ENCODE measurements at regions not wholly inside any gene's neighbourhood (a gene's known extent, or its start where the extent isn't known, plus 50 kb on each side); places are given as distances from the start of the nearest gene placed in this dataset.

DNA sequence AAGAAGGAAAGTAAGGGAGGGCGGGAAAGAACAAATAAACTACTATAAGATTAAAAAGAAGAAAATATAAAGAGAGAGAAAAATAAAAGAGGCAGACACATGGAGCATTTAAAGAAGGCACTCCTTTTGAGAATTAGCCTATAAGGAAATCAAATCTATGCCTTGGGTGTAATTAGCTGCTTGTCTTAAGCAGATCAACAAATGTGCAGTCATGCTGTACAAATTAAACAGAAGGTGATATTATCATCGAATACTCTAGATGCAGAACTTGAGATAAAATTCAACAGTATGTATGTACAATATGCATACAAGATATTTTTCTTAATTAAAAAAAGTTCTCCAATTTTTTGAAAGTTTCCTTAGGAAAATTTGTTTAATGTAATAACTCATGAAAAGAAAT, 623.0 kb upstream of the CHORDC1 start:
- no peak for DNase-seq (ENCODE audit: low spot score)

DNA sequence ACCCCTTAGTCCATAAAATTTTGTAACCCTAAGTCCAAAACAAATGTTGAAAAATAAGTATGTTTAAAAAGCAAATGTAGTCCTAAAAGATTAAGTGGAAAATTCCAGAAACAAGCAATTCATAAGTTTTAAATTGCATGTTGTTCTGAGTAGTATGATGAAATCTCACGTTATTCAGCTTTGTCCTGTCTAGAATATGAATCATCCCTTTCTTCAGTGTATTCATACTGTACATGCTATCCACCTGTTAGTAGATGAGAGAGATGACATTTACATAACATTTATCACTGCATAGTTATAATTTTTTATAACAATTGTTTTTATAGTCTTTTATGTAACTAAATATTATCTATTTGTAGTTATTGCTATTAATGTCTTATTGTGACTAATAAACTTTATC, 622.3 kb upstream of the CHORDC1 start:
- DNase-seq (ENCODE audit: low spot score), result no peak

DNA sequence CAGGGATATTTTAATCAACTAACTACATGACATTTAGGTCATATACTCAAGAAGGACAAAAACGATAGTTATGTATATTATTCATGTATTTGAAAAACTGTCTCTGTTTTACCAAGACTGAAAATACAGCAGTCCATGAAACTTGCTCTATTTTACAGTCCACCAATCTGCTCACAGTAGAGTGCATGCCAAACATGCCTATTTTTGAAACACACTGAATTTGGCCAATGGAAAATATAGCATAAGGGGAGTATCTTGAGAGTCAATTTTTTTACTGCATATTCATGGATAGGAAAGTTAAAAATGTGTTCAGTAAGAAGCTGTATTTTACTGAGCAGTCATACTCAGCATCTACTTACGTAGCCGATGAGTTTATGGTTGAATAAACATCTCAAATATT, 621.2 kb upstream of the CHORDC1 start:
- no peak for DNase-seq (ENCODE audit: low spot score)

DNA sequence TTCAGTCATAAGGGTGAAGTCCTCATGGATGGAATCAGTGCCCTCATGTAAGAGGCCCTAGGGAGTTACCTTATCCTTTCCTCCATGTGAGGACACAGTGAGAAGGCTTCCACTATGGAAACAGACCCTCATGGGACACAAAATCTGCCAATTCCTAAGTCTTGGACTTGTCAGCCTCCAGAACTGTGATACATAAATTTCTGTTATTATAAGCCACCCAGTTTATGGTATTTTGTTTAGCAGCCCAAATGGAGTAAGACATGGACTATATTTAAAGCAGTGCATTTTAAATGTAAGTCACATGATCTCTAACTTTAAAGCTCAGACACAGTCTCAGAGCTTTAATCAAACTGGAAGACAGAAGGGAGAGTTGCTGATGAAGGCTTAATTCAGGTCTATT, 619.8 kb upstream of the CHORDC1 start:
- DNase-seq (ENCODE audit: low spot score), result no peak

DNA sequence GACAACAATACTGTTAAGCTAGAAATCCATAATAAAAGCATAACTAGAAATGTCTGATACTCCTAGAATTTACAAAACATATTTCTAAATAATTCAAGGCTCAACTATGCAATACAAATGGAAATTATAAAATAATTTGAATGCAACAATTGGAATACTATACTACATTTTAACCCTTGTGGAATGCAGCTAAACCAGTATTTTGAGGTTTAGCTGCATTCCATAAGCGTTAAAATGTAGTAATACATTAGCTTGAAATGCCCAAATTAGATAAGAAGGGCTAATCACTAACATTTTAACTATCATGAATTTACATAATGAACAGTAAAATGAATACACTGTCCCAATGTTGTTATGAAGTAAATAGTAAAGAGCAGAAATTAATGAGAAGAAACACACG, 617.2 kb upstream of the CHORDC1 start:
- DNase-seq (ENCODE audit: low spot score), result no peak

DNA sequence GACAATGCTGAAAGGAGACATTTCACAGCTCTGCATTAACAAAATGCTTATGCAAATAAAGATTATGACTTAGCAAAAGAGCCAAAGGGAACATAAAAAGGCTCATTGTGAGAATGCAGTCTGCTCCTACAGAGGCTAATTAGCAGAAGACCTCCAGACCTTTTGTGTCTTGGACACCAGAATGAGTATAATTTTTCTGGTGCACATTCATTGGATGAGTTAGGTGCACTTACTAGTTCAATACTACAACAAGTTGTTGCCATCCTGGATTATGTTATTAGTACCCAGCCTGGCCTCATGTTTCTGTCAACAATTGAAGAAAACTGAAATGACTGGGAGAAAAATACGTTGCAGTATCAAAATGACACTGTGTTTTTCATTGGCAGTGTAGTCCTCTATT, 613.2 kb upstream of the CHORDC1 start:
- no peak for DNase-seq (ENCODE audit: low spot score)

DNA sequence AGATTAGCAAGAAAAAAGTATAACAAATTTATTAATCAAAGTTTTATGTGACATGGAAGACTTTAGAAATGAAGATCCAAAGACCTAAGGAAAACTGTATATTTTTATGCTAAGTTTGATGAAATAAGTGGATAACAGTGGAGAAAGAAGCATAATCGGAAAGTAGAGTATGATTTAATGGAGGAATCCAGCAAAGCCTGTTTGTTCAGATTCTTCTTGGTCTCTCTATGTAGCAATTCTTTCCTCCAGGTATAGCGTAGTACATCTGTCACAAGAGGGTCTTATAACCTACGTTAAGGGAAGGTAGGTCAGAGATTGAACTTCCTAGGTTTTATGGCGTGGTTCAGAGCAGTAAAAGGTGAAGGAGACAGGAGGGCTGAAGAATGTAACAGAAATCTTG, 600.6 kb upstream of the CHORDC1 start:
- no peak for DNase-seq (ENCODE audit: low spot score)

DNA sequence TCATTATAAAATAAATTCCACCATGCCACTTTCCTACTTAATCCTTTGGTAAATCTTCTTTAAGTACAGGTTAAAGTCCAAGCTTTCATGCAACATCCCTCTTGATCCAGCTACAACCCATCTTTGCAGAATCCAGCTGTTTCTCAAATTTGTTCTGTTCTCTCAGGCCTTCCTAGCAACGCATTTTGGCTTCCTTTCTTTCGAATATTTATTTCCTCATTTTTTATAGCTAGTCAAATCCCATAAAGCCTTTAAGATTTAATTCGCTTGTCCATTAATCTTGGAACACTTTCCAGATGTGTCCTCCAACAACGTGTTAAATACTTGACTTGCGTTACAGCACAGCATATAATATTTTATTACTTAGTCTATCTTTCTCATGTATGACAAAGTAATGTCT, 600.1 kb upstream of the CHORDC1 start:
- DNase-seq (ENCODE audit: low spot score), result no peak

DNA sequence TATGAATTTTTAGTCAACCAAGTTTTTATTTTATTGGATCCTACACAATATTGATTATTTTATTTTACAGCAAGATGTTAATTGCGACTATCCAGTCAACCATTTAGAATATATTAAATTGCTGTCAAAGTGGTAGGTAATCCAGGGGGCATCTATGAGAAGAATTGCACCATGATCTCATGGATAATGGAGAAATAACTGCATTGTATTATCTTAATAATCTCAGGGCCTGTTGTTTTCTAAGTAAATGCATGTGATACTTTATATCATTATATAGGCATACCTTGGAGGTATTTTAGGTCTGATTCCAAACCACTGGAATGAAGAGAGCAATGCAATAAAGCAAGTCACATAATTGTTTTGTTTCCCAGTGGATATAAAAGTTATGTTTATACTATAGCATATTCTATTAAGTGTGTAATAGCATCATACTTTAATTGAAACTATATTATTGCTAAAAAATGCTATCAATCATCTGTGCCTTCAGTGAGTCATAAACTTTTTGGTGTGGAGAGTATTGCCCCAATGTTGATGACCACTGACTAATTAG, 595.4 kb upstream of the CHORDC1 start:
- DNase-seq (ENCODE audit: low spot score), result no peak

DNA sequence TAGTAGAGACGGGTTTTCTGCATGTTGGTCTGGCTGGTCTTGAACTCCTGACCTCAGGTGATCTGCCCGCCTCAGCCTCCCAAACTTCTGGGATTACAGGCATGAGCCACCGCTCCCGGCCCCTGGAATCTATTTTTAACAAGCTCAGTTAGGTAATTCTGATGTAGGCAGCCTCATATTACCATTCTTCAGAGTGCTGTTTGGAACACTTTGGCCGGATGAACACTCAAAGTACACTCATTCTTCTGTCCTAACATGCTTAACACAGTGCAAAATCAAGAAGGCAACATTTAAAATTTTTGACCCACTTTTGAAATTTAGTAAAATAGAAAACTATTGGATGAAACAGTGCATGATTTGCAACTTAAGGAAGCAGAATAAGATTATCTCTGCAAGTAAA, 586.7 kb upstream of the CHORDC1 start:
- DNase-seq (ENCODE audit: low spot score), result no peak

DNA sequence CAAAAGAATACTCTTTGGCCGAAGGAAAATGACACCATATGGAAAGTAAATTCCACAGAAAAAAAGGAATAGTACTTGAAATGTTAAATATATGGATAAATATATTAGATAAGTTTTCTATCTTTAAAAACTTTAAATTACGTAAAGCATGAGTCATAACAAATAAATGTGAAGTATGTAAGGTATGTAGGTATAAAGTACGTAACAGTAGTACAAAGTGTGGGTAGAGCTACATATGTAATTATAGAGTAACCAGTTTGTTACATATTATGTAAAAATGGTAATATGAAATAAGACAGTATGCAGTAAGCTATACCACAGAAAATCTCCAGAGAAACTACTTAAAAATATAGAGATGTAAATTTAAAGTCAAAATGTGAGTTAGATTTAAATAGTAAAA, 582.3 kb upstream of the CHORDC1 start:
- no peak for DNase-seq (ENCODE audit: low spot score)

DNA sequence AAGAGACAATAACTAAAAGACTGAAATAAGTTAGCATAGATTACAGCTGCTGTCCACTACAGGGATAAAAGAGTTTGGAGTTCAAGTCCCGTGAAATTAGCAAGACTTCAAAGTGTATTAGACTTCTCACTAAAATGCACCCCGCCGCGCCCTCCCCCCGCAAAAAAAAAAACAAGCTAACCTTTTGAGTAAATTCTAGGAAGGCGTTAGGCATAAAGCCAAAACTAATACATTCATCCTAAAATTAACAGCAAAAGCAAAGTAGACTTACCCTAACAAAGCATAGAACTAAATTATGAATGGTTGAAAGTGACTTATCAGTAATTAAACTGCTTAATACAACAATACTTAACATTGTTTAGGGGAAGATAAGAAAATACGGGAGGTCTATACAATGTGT, 581.0 kb upstream of the CHORDC1 start:
- no peak for DNase-seq (ENCODE audit: low spot score)

DNA sequence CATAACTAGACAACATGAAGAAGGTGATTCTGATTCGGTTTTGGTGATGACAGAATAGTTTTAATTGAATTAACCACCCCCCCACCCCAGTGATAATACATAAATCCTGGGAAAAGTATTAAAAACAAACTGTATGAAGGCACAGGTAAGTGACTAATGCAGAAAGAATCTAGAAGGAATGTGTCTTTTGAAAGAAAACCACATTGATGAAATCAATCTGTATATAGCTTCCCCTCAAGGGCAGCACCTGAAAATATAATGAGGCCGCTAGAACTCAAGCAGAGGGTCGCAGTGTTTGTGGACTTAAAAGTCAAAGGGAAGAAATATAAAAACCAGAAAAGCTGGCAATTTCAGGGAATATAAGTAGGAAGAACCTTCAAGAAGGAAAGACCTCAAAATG, 580.5 kb upstream of the CHORDC1 start:
- DNase-seq (ENCODE audit: low spot score), result no peak

DNA sequence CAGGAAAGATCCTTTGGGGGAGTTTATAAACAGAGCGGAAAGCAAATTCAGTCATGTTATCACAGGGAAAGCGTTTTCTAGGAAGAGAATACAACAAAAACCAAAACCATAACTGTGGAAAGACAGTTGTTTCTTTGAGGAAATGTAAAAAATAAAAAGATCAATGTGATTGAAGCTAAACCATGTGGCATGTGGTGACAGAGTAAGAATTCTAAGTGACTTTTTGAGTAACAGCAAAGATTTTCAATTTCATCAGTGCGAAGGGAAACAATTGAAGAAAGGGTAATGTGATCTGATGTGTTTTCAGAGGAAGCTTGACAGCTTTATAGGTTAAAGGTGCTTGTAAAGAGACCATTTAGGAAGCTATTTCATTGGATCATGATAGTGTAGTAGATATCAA, 575.9 kb upstream of the CHORDC1 start:
- no peak for DNase-seq (ENCODE audit: low spot score)

DNA sequence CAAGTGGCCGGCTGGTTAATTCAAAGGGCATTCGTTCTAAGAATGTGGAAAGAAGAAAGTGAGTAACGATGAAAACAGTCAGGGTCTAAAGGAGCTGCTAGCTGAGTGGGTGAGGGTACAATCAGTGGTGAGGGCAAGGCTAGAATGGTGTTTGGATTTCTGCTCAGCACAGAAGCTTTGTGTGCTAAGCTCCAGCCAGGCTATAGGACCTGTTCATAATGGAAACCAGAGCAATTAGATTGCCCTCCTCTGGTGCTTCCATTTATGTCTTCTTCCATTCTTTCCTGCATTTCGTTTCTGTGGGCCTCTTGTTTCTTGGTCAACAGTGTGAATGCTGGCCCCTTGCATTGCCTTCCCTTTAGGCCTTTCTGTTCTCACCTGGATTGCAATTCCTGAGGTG, 572.9 kb upstream of the CHORDC1 start:
- DNase-seq (ENCODE audit: low spot score), result no peak

DNA sequence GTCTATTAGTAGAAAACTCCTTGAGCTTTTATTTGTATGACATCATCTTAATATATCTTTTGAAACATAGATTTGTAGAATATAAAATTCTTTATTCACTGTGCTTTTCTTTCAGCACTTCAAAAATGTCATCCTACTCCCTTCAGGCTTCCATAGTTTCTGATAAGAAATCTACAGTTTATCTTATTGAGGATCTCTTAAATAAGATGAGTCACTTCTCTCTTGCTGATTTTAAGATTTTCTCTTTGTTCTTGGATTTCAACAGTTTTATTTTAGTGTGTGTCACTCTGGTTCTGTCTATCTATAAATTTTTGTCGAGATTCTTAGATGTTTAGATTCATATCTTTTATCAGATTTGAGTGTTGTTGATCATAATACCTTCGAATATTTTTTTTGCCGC, 566.1 kb upstream of the CHORDC1 start:
- no peak for DNase-seq (ENCODE audit: low spot score)

DNA sequence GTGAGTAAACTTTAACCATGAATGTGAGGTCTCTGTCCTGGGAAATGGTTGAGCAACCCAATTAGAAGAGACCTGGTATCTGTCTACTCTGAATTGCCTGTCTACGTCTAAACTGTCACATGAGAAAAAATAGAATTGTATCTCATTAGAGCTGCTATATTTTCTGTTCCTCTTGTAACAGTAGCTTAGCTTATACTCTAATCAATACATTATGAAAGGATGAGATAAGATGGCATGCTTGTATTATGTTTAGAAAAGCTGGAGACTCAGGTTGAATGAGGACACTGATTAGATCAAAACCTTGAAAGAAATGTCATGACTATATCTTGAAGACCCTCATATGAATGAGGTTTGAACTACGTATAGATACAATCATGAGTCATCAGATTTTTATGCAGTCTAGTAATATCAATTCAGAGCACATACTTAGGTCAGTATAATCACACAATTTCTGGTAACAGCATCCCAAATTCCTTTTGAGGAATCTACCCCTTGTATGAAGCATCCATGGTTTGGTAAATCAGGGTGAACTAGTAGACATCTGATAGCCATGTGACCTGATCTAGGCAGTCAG, 561.5 kb upstream of the CHORDC1 start:
- no peak for DNase-seq (ENCODE audit: low spot score)

DNA sequence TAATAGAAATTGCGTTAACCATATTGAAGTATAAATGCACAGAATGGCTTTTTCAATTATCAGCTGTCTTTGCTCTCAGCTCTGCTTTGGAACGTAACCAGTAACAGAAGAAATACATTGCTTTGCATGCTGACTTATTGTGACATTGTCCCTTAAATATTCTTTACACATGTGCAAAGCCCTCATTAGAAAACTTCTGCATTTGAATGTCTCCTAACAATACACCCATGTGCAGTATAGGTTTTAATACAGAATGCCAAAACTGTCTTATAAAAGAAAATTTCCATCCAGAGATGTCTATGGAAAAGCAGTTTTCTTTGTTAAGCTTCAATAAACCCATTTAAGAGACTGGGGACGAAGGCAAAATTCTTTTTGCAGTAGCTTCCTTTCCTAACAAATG, 560.3 kb upstream of the CHORDC1 start:
- no peak for DNase-seq (ENCODE audit: low spot score)

DNA sequence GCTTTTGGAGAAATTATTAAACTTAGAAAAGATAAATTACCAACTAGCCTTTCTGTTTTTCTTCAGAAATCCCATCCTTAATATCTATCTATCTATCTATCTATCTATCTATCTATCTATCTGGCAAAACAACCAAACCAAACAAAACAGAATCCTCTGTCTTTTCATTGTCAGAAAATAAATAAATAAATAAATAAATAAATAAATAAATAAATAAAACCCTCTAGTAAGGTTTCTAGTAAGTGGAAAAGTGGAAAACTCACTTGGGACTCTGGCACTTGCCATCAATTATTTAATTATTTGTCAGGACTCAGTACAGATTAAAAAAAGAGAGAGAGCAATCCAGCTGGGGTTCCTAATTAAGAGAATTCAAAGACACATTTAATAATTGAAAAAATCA, 556.2 kb upstream of the CHORDC1 start:
- no peak for DNase-seq (ENCODE audit: low spot score)

DNA sequence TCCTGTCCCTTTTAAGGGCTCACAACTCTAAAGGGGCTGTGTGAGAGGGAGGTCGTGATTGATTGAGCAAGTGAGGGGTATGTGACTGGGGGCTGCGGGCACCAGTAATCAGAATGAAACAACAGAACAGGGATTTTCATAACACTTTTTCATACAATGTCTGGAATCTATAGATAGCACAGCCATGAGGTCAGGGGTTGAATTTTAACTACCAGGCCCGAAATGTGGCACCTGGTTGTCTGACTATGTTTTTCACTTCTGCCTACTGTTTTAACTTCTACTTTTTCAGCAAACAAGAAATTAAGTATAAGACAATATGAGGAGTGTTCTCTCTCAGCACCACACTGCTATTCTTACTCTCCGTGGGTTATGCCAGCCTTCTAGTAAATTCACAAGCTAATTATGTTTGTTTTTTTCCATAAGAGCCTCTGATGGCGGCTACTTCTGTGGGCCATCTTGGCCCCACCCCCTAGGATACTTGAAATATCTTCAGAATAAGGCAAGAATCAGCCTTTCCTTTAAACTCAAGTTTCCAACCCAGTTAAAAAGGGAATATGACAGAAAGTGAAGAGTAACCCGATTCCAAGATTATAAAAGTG, 552.8 kb upstream of the CHORDC1 start:
- no peak for DNase-seq (ENCODE audit: low spot score)

DNA sequence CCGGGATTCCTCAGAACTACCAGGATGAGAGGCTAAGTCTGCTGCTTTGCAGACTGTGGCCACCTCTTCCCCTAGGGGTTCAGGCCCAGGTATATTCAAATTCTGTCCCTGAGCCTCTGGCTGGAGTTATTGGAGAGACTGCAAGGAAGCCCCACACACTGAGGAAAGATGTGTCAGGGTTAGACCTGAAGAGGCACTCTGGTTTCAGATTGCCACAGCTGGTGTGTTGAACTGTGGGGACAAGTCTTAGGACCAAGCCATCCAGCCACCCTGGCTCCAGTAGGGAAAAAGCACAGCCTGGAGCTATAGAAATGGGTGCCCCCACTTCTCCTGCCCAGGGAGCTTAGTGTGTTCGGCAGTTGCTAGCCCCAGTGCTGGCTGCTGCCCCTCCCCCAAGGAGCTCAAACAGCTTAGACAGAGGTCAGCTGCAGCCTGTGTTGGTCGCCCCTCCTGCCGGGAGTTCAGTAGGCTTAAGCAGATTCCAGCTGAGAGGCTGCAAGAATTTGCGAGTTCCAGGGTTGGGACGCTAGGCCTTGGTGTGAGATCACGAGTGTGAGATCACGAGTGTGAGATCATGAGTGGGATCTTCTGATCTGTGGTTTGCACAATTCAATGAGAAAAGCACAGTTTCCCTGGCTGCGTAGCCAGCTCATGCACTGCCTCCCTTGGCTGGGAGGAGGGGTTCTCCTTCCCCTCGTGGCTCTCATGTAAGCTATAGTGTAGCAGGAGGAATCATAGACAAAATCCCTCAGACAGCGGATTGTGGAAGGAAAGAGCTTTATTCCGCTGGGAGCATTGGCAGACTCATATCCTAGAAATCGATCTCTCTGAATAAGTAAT, 552.1 kb upstream of the CHORDC1 start:
- DNase-seq (ENCODE audit: low spot score), result peak; percentile 53

DNA sequence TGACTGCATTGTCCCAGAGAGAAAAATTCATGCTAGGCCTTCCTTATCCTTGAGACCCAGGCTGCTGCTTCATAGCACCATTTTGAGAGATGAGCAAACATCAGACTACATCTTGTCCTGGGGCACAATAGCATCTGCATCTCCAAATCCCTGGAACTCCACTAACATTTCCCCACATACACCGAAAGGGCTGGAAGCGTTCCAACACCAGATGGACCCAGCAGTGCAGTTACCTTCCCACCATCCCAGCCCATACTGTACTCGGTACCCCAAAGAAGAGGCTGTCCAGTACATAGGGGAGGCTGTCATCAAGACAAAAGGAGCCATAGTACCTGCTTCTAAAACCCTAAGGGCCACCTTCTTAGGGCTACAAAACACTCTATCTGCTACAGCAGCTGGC, 547.2 kb upstream of the CHORDC1 start:
- no peak for DNase-seq (ENCODE audit: low spot score)

DNA sequence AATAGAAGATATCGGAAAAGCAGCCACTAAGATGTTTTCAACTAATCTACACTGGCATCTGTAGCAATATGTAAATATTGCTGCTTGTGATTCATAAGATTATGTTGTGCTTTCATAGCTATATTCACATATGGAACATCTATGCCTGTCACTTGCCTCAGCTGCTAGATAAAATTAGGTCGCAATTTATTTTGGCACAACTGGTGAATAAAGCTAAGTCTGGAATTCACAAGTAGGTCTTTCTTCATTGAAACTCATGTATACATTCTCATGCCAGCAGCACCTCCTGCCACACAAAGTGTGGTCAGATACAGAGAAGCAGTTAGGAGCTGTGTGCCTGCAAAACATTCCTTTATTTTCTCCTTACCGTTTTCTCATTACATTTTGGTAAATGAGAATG, 543.3 kb upstream of the CHORDC1 start:
- DNase-seq (ENCODE audit: low spot score), result no peak

Measured in iPS-NIHi11 (cell line).